WI38 (cell line): ENCODE measurements at regions not wholly inside any gene's neighbourhood (a gene's known extent, or its start where the extent isn't known, plus 50 kb on each side); places are given as distances from the start of the nearest gene placed in this dataset.

ENCODE experiments used
- H3K4me3 ChIP-seq: 2 replicates; pipeline ENCODE4 v1.5.1; 2011; ENCODE audit warnings: low read depth, mild to moderate bottlenecking, control low read depth, low read length
- TF ChIP-seq, protein P1 (sequence below): IDR thresholded peaks from 2 replicates; pipeline ENCODE4 v1.5.1; 2012; ENCODE audit warnings: low read depth, mild to moderate bottlenecking, control low read depth, low read length

GRCh38 chr2:144835634-144836350, 315.9 kb upstream of the ZEB2 start:
- peak overlapping the region; percentile 47; the same call in 1 of the 2 replicates for H3K4me3 ChIP-seq
- TF ChIP-seq, protein P1, sequence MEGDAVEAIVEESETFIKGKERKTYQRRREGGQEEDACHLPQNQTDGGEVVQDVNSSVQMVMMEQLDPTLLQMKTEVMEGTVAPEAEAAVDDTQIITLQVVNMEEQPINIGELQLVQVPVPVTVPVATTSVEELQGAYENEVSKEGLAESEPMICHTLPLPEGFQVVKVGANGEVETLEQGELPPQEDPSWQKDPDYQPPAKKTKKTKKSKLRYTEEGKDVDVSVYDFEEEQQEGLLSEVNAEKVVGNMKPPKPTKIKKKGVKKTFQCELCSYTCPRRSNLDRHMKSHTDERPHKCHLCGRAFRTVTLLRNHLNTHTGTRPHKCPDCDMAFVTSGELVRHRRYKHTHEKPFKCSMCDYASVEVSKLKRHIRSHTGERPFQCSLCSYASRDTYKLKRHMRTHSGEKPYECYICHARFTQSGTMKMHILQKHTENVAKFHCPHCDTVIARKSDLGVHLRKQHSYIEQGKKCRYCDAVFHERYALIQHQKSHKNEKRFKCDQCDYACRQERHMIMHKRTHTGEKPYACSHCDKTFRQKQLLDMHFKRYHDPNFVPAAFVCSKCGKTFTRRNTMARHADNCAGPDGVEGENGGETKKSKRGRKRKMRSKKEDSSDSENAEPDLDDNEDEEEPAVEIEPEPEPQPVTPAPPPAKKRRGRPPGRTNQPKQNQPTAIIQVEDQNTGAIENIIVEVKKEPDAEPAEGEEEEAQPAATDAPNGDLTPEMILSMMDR: no peak

- H3K4me3 ChIP-seq: peak overlapping the region; percentile 47
- TF ChIP-seq, protein P1: no peak
Measured at GRCh38 chr2:144834998-144835633, 315.2 kb upstream of the ZEB2 start.

GRCh38 chr2:144834363-144834762, 314.4 kb upstream of the ZEB2 start:
- H3K4me3 ChIP-seq: no peak overlapping the region
- TF ChIP-seq, protein P1: no peak

DNA sequence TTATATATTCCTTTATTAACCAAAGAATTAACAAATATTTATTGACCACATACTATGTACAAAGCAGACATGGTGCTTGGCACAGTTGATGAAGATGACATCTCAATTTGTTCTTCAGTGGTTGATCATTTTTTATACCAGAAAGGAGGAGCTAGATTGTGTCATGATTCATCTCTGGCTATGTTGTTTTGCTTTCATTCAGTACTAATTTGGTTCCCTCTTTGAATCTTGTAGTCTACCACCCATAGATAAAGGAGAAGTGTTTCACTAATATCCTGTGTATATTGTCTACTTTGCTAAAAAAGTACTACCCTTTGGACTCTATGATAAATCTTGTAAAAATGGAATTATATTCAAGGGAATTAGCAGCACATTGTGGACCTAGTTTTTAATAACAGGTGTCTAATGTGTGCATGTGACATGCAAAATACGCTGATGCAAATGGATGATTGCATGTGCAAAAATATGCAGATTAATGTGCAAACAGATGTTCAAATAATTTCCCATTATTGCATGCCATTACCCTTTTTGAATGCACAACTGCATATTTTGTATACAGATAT, 313.2 kb upstream of the ZEB2 start:
- no peak overlapping the region for H3K4me3 ChIP-seq
- TF ChIP-seq, protein P1: no peak

GRCh38 chr2:144832048-144832447, 312.1 kb upstream of the ZEB2 start:
- TF ChIP-seq, protein P1: no peak
- no peak overlapping the region for H3K4me3 ChIP-seq

- TF ChIP-seq, protein P1: no peak
- H3K4me3 ChIP-seq: no peak overlapping the region
Measured at GRCh38 chr2:144830543-144830942, 310.6 kb upstream of the ZEB2 start.

- TF ChIP-seq, protein P1: no peak
- no peak overlapping the region for H3K4me3 ChIP-seq
Measured at GRCh38 chr2:144827404-144827803, 307.5 kb upstream of the ZEB2 start.
